AG04450 (cell line): ENCODE measurements at regions not wholly inside any gene's neighbourhood (a gene's known extent, or its start where the extent isn't known, plus 50 kb on each side); places are given as distances from the start of the nearest gene placed in this dataset.

Source experiments
- CTCF ChIA-PET: fragments of 300-600, 350-600 bp; formaldehyde crosslinking; extraction: SDS; loops from one replicate; lab custom pipeline; 2022; ENCODE audit warnings: antibody characterized with exemption, inconsistent platforms; lab: Charles Lee
- POLR2A ChIA-PET: fragments of 350-600 bp; formaldehyde crosslinking; extraction: SDS; loops from one replicate; lab custom pipeline; 2021; ENCODE audit warnings: antibody characterized with exemption, inconsistent platforms; lab: Yijun Ruan, JAX
- DNase-seq: peaks from one replicate; pipeline ENCODE4 v3.0.0-alpha.2; 2011; ENCODE audit warnings: low read depth, low spot score
- H3K27ac ChIP-seq: one replicate; pipeline ENCODE4 v1.5.1; 2012; ENCODE audit warnings: low read depth, low read length, control low read depth
- H3K27me3 ChIP-seq: one replicate; pipeline ENCODE4 v1.6.0; 2012; ENCODE audit warnings: low read length; ENCODE audit not compliant: control insufficient read depth, insufficient read depth
- H3K4me3 ChIP-seq: 2 replicates; pipeline ENCODE4 v1.5.1; 2011; ENCODE audit warnings: mild to moderate bottlenecking, low read depth, low read length, control low read depth
- H3K9me3 ChIP-seq: 2 replicates; pipeline ENCODE4 v1.5.1; 2012; ENCODE audit warnings: low read length; ENCODE audit not compliant: control insufficient read depth, insufficient read depth
- CTCF ChIP-seq: IDR thresholded peaks from 2 replicates; pipeline ENCODE4 v1.5.1; 2011; ENCODE audit warnings: low read depth, low read length, control low read depth, inconsistent platforms

GRCh38 chr6:125667326-125667725 lies 82.1 kb upstream of the HEY2 start:
- no peak for DNase-seq
- Histone ChIP-seq H3K27ac (no peak overlapping the region), H3K27me3 (peaks cover 2% of the 10 kb centered on the region), H3K4me3 (no peak overlapping the region), H3K9me3 (no peaks in the 10 kb centered on the region)
- CTCF ChIA-PET: no interaction called here
- POLR2A ChIA-PET: no interaction called here
- no peak for TF ChIP-seq CTCF

GRCh38 chr6:125668071-125668470 lies 81.4 kb upstream of the HEY2 start:
- no peak overlapping the region for H3K4me3 ChIP-seq
- no peaks in the 10 kb centered on the region for H3K9me3 ChIP-seq
- no peak for DNase-seq
- POLR2A ChIA-PET: no interaction called here
- no peak for TF ChIP-seq CTCF
- peaks cover 2% of the 10 kb centered on the region for H3K27me3 ChIP-seq
- CTCF ChIA-PET: no interaction called here
- H3K27ac ChIP-seq: no peak overlapping the region

GRCh38 chr6:125670568-125670967 lies 78.9 kb upstream of the HEY2 start:
- Histone ChIP-seq H3K9me3 (no peaks in the 10 kb centered on the region), H3K27me3 (no peaks in the 10 kb centered on the region), H3K4me3 (no peak overlapping the region), H3K27ac (no peak overlapping the region)
- CTCF ChIA-PET: no interaction called here
- POLR2A ChIA-PET: no interaction called here
- TF ChIP-seq CTCF: no peak
- no peak for DNase-seq

- no peaks in the 10 kb centered on the region for H3K27me3 ChIP-seq
- no peak overlapping the region for H3K27ac ChIP-seq
- POLR2A ChIA-PET: no interaction called here
- TF ChIP-seq CTCF: no peak
- no peak for DNase-seq
- no peak overlapping the region for H3K4me3 ChIP-seq
- CTCF ChIA-PET: no interaction called here
- H3K9me3 ChIP-seq: no peaks in the 10 kb centered on the region
Measured at GRCh38 chr6:125671323-125671722, 78.1 kb upstream of the HEY2 start.

- Histone ChIP-seq H3K27ac (no peak overlapping the region), H3K9me3 (no peaks in the 10 kb centered on the region), H3K27me3 (no peaks in the 10 kb centered on the region), H3K4me3 (no peak overlapping the region)
- no peak for TF ChIP-seq CTCF
- CTCF ChIA-PET: no interaction called here
- no peak for DNase-seq
- POLR2A ChIA-PET: no interaction called here
Measured at GRCh38 chr6:125674230-125674629, 75.2 kb upstream of the HEY2 start.
